ENCODE measurements at regions not wholly inside any gene's neighbourhood (a gene's known extent, or its start where the extent isn't known, plus 50 kb on each side); places are given as distances from the start of the nearest gene placed in this dataset.

DNA sequence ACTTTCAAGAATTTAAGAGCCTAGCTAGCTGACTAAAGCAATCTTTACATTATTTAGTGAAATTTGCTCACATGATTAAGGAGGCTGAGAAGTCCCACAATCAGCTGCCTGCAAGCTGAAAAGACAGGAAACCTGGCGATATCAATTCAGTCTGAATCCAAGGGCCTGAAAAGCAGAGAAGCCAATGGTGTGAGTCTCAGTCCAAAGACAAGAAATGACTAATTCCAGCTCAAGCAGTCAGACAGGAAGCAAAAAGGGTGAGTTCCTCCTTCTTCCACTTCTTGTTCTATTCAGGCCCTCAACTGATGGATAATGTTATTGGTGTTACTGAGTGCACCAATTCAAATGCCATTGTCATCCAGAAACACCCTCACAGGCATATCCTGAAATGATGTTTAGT lies 1231.6 kb upstream of the CELF2 start:
- TF ChIP-seq, protein P1, sequence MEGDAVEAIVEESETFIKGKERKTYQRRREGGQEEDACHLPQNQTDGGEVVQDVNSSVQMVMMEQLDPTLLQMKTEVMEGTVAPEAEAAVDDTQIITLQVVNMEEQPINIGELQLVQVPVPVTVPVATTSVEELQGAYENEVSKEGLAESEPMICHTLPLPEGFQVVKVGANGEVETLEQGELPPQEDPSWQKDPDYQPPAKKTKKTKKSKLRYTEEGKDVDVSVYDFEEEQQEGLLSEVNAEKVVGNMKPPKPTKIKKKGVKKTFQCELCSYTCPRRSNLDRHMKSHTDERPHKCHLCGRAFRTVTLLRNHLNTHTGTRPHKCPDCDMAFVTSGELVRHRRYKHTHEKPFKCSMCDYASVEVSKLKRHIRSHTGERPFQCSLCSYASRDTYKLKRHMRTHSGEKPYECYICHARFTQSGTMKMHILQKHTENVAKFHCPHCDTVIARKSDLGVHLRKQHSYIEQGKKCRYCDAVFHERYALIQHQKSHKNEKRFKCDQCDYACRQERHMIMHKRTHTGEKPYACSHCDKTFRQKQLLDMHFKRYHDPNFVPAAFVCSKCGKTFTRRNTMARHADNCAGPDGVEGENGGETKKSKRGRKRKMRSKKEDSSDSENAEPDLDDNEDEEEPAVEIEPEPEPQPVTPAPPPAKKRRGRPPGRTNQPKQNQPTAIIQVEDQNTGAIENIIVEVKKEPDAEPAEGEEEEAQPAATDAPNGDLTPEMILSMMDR (IDR thresholded peaks at IDR 0.05), result no peak
- TF ChIP-seq EP300 (IDR thresholded peaks at IDR 0.05) (no peak), POLR2A (IDR thresholded peaks at IDR 0.05) (no peak)
